UCSD-AML1 (cell line): ENCODE measurements at regions not wholly inside any gene's neighbourhood (a gene's known extent, or its start where the extent isn't known, plus 50 kb on each side); places are given as distances from the start of the nearest gene placed in this dataset.

Experiments used
- DNase-seq: peaks from one replicate; lab custom pipeline; 2025; ENCODE audit not compliant: unreplicated experiment; lab: John Stamatoyannopoulos, UW

DNA sequence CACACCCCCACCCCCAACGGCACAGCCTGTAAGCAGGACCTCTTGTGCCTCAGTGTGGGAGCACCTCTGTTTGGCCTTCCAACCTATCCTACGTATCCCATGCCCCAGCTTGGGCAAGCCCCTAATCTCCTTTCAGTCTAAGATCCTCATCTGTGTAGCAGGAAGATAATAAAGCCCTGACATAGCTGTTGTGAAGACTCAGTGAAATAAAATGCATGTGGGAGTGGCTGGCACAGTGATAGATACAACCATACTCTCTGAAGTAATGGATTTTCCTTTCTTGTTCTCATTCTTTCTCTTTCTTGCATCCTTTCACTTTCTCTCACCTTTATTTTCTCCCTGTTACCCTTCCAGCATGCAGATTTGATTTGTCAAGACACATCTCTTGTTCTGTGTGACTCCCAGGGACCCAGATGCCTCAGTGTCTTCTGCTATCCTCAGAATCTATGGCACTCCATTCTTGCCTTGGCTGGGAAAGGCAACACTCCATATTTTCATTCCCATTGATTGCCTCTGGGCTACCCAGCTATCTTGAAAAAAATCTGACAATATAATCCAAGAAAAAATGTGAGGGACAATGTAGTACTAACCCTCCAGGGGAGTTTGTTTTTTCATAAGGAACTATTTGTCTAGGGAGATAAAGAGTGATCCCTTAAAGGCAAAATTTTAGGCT, 207.2 kb upstream of the SETBP1 start:
- DNase-seq: no peak

DNA sequence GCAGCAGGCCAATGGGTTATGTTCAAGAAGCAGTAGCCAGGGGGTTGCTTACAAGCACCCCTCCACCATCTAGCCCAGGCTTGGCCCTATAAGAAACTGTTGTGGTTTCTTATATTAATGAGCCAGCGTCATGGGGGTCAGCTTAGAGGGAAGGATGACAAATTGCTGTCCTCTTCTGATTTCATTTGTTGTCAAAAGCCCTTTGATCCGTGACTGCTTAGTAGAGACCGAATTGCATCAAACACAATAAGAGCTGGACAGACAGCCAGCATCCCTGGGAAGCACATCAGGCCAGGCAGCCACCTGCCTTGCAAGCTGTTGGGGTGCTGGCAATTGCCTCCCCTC, 206.6 kb upstream of the SETBP1 start:
- no peak for DNase-seq

DNA sequence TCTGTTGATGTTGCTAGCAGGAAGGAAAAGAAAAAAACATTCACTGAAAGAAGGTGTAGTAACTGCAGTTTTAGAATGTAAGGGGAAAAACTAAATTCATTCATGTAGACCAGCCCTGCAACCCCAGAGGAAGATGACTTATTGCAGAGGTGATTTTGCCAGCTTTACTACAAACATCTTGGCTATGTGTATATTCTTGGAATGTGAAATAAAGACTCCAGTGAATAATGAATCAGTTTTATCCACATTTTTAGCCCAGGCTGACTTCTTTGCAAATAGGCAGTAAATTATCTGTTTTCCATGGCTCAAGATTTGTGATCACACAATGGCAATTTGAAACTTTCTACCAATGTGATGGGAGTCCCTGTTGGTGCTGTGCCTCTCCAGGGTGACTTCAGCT, 206.1 kb upstream of the SETBP1 start:
- no peak for DNase-seq

DNA sequence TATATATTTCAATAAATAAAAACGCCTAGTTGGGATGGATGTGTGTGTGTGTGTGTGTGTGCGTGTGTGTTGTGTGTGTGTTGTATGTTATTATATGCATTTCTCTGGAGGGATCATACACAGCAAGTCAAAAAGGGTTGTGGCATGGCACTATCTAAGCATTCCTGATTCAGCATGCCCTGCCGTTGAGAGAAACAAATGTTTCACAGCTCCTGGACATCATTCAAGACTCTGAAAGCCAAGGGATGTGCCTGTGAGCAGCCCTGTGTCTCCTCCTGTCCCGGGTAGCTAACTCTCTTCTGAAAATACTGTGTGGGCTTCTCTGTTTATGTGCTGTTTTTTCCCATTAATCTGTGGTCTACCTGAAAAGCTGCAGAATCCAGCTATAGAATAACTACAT, 197.9 kb upstream of the SETBP1 start:
- no peak for DNase-seq

DNA sequence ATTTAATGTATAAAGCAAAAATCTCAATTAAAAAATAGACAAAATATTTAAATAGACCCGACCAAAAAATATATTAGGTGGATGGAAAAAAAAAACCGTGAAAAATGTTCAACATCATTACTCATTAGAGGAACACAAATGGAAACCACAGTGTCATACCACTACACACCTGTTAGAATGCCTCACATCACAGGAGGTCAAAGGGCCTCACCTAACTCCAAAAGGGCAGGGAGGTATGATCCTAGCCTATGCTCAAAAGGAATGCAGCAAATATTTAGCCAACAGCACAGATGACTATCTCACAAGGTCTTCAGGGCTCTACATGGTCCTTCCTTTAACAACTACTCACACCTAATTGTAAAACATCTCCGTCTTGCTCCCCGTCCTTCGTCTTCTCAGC, 185.5 kb upstream of the SETBP1 start:
- DNase-seq: no peak

DNA sequence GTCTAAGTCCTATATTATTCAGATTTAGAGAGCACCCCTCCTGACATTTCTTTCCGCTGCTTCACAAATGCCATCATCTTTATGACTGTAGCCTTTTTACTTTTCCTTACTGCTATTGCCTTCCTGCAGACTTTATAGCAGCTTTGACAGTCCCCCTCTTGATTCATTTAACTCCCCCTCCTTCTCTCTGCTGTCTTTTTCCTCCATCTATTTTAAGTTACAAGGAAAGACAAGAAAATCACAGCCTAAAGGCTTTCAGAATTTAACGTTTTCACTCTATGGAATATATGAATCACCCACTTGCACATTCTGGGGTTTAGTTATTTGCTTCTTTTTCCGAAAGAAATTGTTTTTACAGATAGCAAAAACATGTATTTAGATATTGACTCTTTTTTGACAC, 183.4 kb upstream of the SETBP1 start:
- DNase-seq: no peak

DNA sequence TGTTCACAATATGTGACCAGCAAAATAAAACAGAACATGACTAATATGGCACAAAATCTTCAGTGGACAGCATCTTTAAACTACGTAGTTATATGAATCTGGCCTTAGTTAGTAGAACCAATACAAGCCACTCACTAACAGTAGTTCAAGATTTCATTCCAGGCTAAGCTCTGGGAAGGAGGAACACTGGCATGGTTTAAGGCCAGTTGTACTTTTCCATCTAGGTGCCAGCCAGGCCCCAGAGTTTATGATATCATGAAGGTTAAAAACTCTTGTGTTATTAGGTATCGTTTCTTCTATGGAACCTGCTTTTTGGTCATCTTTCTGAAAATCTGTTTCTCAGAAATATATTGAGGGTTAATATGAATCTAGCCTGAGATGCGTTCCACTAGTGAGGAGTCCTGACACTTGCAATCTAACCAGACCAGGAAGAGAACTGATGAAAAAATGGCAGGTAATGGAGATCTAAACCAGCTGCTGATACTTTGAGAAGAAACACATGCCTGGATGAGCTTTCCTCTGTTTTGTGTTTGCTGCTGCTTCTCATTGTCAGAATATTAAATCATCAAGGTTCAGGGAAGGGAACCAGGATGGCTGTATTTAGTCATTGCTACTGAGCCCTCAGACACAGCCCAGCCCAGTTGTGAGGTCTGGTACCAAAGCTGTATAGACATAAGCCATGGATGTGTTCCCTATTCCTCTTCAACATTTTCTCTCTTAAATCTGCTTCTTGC, 182.8 kb upstream of the SETBP1 start:
- no peak for DNase-seq

DNA sequence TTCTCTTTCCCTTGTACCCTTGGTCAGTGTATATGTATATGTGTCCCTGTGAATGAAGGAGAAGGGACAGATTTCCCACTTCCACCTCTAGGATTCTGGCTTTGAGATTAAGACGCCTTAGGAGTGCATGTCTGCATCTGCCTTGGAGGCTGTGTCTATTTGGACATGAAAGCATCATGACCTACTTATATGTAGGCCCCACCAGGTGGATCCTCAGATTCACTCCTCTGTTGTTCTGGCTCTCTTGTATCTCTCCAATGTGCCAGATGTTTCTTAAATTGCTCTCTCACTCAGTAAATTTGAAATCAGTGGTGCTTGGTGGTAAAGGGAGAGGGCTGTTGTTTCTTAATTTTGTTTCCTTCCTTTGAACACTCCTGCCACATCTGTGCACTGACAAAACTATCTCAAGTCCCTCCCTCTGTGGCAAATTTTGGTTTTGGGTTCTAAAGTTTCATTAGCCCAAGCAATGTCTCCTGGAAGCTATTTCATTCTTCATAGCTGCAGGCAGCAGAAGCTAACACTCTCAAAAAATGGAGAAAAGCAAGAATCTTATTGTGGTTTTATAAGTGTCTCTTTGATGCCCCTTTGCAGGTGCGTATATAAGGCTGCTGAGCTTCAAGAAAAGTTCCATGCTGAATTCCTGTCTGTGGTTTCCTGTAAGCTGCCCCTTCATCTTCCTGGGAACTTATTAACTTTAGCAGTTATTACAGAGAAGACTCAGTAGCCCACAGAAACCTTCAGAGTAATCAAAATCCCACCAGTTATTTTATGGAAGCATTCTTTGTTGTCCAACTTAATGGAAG, 179.7 kb upstream of the SETBP1 start:
- DNase-seq: no peak

DNA sequence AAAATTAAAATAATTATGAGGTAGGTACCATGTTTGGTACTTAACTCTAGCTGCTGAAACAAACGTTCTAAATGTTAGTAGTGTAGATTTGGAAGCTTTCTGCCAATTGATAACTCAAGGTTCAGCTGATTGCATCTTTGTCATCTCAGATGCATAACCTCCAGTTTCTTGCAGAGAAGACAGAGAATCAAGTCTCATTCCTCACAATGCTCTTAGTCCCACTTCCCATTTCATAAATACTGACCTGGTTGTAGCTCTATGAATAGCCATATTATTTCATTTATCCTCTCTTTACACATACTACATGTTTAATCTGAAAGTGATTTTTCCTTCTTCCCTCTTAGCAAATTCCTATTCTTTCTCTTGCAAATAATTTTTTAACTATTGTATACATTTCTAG, 178.5 kb upstream of the SETBP1 start:
- no peak for DNase-seq

DNA sequence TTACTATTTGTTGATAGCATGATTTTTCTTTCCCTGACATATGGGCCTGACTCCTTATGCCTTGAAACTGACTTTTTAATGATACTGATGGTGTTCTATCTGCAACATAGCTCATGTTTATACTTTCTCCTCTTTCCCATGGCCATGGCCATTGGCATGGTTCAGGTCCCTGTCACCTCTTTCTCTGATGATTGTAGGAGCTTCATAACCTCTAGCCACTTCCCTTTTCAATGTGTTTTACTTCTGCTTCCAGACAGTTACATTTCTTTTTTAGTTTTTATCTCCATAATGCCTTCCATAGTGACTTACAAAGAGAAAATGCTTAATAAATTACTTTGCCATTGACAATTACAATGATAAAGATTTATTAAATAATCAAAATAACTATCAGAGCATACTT, 177.9 kb upstream of the SETBP1 start:
- no peak for DNase-seq

DNA sequence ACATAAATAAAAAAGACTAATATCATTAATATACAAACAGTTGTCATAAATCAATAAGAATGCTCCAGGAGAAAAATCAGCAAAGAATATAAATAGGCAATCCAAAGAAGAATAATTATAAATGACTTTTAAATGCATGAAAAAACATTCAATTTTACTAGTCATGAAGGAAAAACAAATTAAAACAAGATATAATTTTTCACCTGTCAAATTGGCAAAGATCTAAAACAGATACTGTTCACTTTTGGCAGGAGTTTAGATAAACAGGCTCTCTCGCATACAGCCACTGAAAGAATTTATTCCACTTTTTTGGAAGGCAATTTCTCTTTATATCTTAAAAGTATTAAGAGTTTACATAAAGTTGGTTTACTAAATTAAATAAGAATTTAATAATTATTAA, 176.8 kb upstream of the SETBP1 start:
- no peak for DNase-seq

DNA sequence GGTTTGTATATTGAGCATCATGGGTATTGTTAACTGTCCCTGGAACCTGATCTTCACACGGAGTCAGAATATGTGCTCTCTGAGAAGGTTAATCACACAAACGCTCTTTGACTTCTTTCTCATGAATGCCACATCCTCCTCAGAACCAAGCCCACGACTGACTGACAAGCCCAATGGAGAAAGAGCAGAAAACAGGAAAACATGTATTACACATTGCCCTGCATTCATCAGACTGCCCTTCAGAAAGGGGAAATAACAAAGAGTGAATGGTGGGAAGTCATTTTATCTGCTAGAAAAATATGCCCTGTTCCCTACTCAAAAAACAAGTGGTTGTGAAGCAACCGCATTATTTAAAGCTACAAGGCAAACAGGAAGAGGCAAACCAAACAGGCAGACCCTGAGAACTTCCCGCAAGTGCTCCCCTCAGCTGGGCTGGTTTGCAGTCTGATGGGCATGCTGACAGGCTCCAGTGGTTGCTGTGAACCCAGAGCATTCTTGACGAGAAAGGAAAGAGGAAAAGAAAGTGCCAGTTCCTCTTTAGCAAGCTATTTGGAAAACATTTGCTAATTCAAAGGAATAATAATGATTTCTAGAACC, 172.9 kb upstream of the SETBP1 start:
- peak; percentile 87 for DNase-seq

DNA sequence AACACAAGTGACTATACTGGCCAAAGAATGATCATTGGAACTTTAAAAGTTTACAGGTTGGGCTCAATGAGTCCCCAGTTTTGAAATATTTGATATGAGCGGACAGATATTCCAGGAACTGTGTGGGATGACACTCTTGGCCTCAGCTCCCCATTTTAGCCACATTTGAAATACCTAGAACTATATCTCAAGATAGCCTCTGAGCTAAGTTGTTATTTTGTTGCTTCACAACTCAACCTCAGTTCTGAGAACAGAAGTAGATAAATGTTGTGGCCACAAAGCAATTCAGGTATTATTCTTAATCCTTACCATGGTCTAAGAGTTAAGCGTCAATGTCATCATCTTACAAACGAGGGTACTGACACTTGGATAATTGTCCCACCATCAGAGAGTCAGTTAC, 172.2 kb upstream of the SETBP1 start:
- DNase-seq: no peak

DNA sequence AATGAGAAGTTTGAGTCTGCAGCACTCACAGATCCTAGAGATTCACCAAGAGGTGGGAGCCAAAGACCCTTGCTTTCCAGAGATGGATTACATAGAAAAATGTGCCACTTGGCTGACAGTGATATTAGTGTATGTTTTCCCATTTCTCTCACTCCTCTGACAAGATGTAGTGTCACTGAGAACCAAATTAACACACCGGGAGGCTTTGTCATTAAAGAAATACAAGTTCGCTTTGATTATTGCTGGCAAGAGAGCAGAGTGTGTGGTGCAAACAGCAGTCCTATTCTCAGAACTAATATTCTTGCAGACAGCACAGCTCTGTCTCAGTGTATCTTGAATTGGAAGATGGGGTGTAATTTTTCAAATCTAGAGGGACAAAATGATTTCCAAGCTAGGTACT, 171.6 kb upstream of the SETBP1 start:
- no peak for DNase-seq

DNA sequence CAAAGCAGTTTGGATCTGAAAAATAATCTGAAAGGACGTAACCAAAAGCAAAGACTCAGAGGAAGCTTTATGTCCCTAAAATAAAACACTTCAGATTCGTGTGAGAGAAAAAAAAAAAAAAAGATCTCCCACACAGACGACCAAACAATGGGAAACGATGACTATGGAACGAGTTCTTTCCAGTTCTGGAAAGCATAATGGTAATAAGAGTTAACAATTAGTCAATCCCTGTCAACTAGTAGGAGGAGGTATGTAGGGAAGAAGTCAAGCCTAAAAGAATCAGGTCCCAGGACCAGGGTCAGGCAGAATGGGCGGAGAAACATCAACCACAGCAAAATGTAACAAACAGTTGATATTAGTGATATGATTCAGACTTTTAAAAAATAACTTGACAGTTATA, 170.3 kb upstream of the SETBP1 start:
- no peak for DNase-seq

DNA sequence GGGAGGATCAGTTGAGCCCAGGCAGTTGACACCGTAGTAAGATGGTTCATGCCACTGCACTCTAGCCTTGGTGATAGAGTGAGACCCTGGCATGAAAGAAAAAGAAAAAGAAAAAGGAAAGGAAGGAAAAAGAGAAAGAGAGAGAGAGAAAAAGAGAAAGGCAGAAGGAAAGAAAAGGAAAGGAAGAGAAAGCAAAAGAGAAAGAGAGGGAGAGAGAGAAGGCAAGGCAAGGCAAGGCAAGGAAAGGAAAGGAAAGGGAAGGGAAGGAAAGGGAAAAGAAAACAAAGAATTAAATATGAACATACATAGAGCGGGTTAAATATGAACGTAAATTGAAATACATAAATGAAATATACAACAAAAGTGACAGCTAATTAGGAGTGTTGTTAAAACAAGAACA, 167.5 kb upstream of the SETBP1 start:
- DNase-seq: no peak

DNA sequence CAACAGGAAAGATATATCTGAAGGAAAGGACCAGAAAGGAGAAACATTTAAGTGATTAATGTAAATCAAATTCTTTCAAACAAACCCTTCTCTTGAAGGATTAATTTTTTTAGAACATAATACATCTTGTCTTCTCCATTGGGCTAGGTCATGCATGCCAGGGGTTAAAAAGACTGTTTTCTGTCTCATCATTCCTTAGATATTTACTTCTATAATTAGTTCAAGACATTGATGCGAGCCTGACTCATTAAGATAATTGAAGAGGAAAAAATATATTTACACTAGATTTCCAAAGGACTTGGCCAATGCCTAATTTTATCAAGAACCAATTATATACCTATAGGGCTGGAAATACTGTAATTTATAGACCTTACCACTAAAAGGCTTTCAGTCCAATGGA, 166.6 kb upstream of the SETBP1 start:
- DNase-seq: no peak

DNA sequence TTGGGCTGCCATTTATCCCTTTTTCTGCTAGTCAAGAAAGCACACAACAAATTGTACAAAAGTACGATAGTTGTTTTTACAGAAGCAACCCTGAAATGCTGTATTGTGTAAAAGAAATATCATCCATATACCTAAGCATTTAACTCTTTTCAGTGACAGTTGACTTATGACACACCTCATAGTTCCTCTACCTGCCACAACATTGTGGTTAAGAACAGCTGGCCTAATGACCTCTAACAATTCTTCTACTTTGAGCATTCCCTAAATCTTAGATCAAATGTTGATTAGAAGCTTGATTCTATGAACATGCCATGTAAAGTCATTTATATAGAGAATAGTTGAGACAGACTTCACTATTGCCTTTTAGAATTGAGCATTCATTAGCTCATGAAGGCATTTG, 165.9 kb upstream of the SETBP1 start:
- DNase-seq: no peak

DNA sequence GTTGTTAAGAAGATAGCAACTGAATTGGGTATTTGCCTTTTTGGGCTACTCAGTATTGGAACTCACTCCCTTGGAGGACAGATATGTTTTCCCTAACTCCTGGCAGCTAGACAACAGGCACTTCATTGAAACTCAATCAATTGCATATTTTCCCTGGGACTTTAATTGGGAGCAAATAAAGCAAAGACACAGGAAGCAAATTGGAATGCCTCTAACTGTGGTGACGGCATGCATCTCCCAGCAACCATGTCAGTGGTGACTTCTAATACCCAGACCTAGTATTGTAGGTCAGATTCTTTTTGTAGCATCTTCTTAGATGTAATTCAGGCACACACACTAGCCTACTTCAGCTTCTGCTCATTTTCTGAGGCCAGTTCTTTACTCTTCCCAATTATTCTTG, 164.2 kb upstream of the SETBP1 start:
- no peak for DNase-seq

DNA sequence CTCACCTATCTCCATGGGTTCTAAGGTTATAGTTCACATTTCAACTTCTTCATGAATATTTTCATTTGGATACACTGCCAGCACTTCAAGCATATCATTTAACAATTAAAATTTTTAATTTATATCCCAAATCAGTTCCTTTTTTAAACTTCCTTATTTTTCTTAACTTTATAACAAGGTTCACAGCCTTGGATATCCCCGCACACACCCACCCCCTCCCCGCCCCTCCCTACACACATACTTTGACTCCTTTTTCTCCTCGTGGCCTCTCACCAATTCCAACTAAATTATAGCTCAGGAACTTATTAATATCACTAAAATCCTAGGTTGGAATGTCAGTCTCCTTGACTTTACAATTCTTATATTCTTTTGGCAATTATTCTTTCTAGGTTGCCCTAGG, 163.6 kb upstream of the SETBP1 start:
- DNase-seq: no peak

DNA sequence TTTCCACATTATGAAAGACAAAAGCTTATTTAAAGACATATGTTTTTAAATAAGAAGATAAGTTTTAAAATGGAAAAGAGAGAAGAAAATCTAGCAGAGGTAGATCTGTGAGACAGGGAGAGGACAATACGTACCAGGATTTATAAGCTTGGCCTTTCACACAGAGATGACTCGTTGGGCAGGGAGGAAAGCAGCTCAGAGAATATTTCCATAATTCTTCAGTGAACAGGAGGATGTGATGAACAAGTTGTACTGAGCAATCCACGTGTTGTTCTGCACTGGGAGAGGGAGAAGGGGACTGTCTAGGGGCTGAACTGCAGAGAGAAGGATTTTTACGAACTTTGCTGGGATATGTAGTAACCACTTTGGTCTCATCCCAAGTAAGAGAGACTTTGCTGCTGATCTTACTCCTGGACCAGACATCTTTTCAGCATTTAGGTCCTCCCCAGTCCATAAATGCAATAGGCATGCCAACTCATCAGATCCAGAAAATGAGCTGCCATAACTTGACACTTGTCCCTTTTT, 162.5 kb upstream of the SETBP1 start:
- no peak for DNase-seq

DNA sequence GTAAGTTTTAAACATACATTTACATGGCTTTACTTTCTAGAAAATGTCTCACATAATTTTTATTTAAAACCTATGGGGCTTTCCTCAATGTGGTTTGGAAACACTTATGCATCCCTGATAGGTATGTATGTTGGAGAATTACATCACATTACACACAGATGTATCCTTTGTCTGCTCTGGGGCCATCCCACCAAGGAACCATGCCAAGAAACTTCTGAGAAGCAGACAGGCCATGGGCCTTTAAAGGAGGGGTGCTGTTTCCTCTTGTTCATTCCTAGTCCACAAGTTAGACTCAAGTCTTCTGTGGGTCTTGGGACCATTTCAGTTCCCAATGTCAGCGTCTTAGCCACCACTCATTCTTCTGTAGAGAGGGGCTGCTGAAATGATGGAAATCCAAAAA, 162.0 kb upstream of the SETBP1 start:
- no peak for DNase-seq
